IMR-90 (cell line): ENCODE measurements at regions not wholly inside any gene's neighbourhood (a gene's known extent, or its start where the extent isn't known, plus 50 kb on each side); places are given as distances from the start of the nearest gene placed in this dataset.

Source experiments
- ATAC-seq: fragments of 200-7000 bp; cut with Tn5 transposase; 2 replicates; pipeline ENCODE4 v1.9.1; 2020; ENCODE audit warnings: low read depth, mild to moderate bottlenecking, moderate library complexity
- BruUV-seq: library from RNA; stranded (reverse); fragments of 400-500 nt; replicated peaks from 2 replicates; lab custom pipeline; 2021; lab: Mats Ljungman, UMichigan
- CTCF ChIA-PET: fragments of 300-600 bp; formaldehyde crosslinking; extraction: SDS; loops from one replicate; lab custom pipeline; 2021; ENCODE audit warnings: antibody characterized with exemption; lab: Yijun Ruan, JAX
- POLR2A ChIA-PET: fragments of 300-600 bp; sonication (Branson Sonifier 250); formaldehyde crosslinking; loops from one replicate; lab custom pipeline; 2022; ENCODE audit warnings: antibody characterized with exemption; ENCODE audit not compliant: unreplicated experiment; lab: Charles Lee
- DNase-seq: peaks from one replicate; pipeline ENCODE4 v3.0.0; 2013
- H2AFZ ChIP-seq: replicated peaks from 2 replicates; pipeline ENCODE3; 2013; ENCODE audit warnings: low read length, mild to moderate bottlenecking; ENCODE audit not compliant: poor library complexity
- H2AK5ac ChIP-seq: 2 replicates; pipeline ENCODE4 v1.6.1; 2013; ENCODE audit warnings: low read depth, low read length, inconsistent platforms
- H2AK9ac ChIP-seq: replicated peaks from 2 replicates; pipeline ENCODE3; 2013; ENCODE audit warnings: mild to moderate bottlenecking, low read depth, low read length, moderate library complexity; ENCODE audit not compliant: poor library complexity
- H2BK120ac ChIP-seq: 2 replicates; pipeline ENCODE4 v1.6.1; 2013; ENCODE audit warnings: low read depth, low read length, inconsistent platforms
- H2BK15ac ChIP-seq: 3 replicates; pipeline ENCODE4 v1.6.1; 2013; ENCODE audit warnings: low read depth, low read length, inconsistent platforms
- H2BK20ac ChIP-seq: 2 replicates; pipeline ENCODE4 v1.6.1; 2013; ENCODE audit warnings: low read depth, mild to moderate bottlenecking, inconsistent platforms, low read length, moderate library complexity
- H2BK5ac ChIP-seq: 2 replicates; pipeline ENCODE4 v1.6.1; 2013; ENCODE audit warnings: mild to moderate bottlenecking, low read depth, low read length, inconsistent platforms; ENCODE audit not compliant: poor library complexity, severe bottlenecking
- H3K14ac ChIP-seq: replicated peaks from 2 replicates; pipeline ENCODE4 v1.6.1; 2013; ENCODE audit warnings: low read depth, low read length, inconsistent platforms
- H3K18ac ChIP-seq: 2 replicates; pipeline ENCODE4 v1.6.1; 2013; ENCODE audit warnings: low read depth, low read length, control low read depth
- H3K23ac ChIP-seq: 2 replicates; pipeline ENCODE4 v1.6.1; 2013; ENCODE audit warnings: low read depth, low read length, inconsistent platforms
- H3K27ac ChIP-seq: 2 replicates; pipeline ENCODE4 v1.5.1; 2013; ENCODE audit warnings: mild to moderate bottlenecking, control low read depth, low read length; ENCODE audit not compliant: insufficient read depth
- H3K27me3 ChIP-seq: 2 replicates; pipeline ENCODE4 v1.6.1; 2013; ENCODE audit warnings: low read length; ENCODE audit not compliant: control insufficient read depth, insufficient read depth
- H3K36me3 ChIP-seq: 2 replicates; pipeline ENCODE4 v1.6.1; 2013; ENCODE audit warnings: low read length, mixed read lengths; ENCODE audit not compliant: control insufficient read depth, insufficient read depth
- H3K4ac ChIP-seq: 2 replicates; pipeline ENCODE4 v1.6.1; 2013; ENCODE audit warnings: low read depth, low read length, inconsistent platforms
- H3K4me1 ChIP-seq: 2 replicates; pipeline ENCODE4 v1.6.1; 2013; ENCODE audit warnings: low read length, mixed read lengths; ENCODE audit not compliant: control insufficient read depth, insufficient read depth
- H3K4me2 ChIP-seq: 2 replicates; pipeline ENCODE4 v1.6.1; 2013; ENCODE audit warnings: low read depth, mild to moderate bottlenecking, control low read depth, low read length, moderate library complexity
- H3K4me3 ChIP-seq: 2 replicates; pipeline ENCODE4 v1.5.1; 2013; ENCODE audit warnings: low read depth, mild to moderate bottlenecking, control low read depth, low read length, moderate library complexity; ENCODE audit not compliant: insufficient read depth
- H3K56ac ChIP-seq: 2 replicates; pipeline ENCODE4 v1.6.1; 2013; ENCODE audit warnings: low read length, inconsistent platforms; ENCODE audit not compliant: insufficient read depth; ENCODE audit errors: extremely low read depth
- H3K79me1 ChIP-seq, 2 experiments: 2 replicates each; pipeline ENCODE4 v1.6.1; 2013; ENCODE audit warnings: low read length in 2 of 2, inconsistent platforms in 1 of 2, low read depth in 1 of 2
- H3K9ac ChIP-seq: 2 replicates; pipeline ENCODE4 v1.6.1; 2013; ENCODE audit warnings: low read depth, low read length, control low read depth
- H3K9me1 ChIP-seq: 2 replicates; pipeline ENCODE4 v1.6.1; 2013; ENCODE audit warnings: low read length, inconsistent platforms; ENCODE audit not compliant: insufficient read depth
- H3K9me3 ChIP-seq: 2 replicates; pipeline ENCODE4 v1.6.1; 2013; ENCODE audit warnings: low read length; ENCODE audit not compliant: control insufficient read depth, insufficient read depth
- H4K20me1 ChIP-seq: 2 replicates; pipeline ENCODE4 v1.6.1; 2013; ENCODE audit warnings: low read length, inconsistent platforms; ENCODE audit not compliant: insufficient read depth
- H4K5ac ChIP-seq: 2 replicates; pipeline ENCODE4 v1.6.1; 2013; ENCODE audit warnings: mild to moderate bottlenecking, low read depth, low read length, control low read depth
- H4K8ac ChIP-seq, 2 experiments: 2 replicates each; pipeline ENCODE4 v1.6.1; 2013; ENCODE audit warnings: low read depth in 2 of 2, low read length in 2 of 2, control low read depth in 1 of 2, inconsistent platforms in 1 of 2
- H4K91ac ChIP-seq: 2 replicates; pipeline ENCODE4 v1.6.1; 2013; ENCODE audit warnings: low read depth, low read length, inconsistent platforms; ENCODE audit not compliant: insufficient read depth
- CHD1 ChIP-seq: IDR thresholded peaks from 2 replicates; pipeline ENCODE4 v1.6.1; 2012; ENCODE audit warnings: low read depth, low read length, improper control_type of control experiment
- CTCF ChIP-seq: conservative IDR thresholded peaks from 2 replicates; pipeline ENCODE4 v1.5.1; 2012; ENCODE audit warnings: mild to moderate bottlenecking, low read depth, low read length, improper control_type of control experiment
- ELK1 ChIP-seq: fragments of 150-350 bp; IDR thresholded peaks from 2 replicates; pipeline ENCODE4 v1.6.1; 2016; ENCODE audit warnings: low read depth, mild to moderate bottlenecking, low read length, moderate library complexity, borderline replicate concordance
- FOS ChIP-seq: fragments of 150-350 bp; IDR thresholded peaks from 2 replicates; pipeline ENCODE4 v1.6.1; 2016; ENCODE audit warnings: low read depth, low read length
- MXI1 ChIP-seq: IDR thresholded peaks from 2 replicates; pipeline ENCODE4 v1.6.1; 2012; ENCODE audit warnings: low read depth, mild to moderate bottlenecking, low read length, moderate library complexity, borderline replicate concordance
- NFE2L2 ChIP-seq: fragments of 150-350 bp; IDR thresholded peaks from 2 replicates; pipeline ENCODE4 v1.6.1; 2016; ENCODE audit warnings: low read depth, mild to moderate bottlenecking, low read length
- RAD21 ChIP-seq: IDR thresholded peaks from 2 replicates; pipeline ENCODE4 v1.6.1; 2012; ENCODE audit warnings: low read length, improper control_type of control experiment
- RFX5 ChIP-seq: IDR thresholded peaks from 2 replicates; pipeline ENCODE4 v1.8.0; 2012; ENCODE audit warnings: low read depth, mild to moderate bottlenecking, low read length, moderate library complexity
- SMC3 ChIP-seq: fragments of 150-350 bp; IDR thresholded peaks from 2 replicates; pipeline ENCODE4 v1.6.1; 2016; ENCODE audit warnings: low read depth, mild to moderate bottlenecking, antibody characterized with exemption, low read length, moderate library complexity
- USF2 ChIP-seq: fragments of 150-350 bp; IDR thresholded peaks from 2 replicates; pipeline ENCODE4 v1.6.1; 2017; ENCODE audit warnings: mild to moderate bottlenecking, antibody characterized with exemption, low read length, low read depth
- WGBS, 2 experiments: methylation state at CpG; one replicate each; pipeline versions ENCODE4 v1.1.5 to v1.1.7; 2013; ENCODE audit warnings: missing lambda C conversion rate in 2 of 2; ENCODE audit not compliant: insufficient read length in 1 of 2; ENCODE audit errors: extremely low coverage in 2 of 2; 5-methylcytosine and 5-hydroxymethylcytosine counted together
- dilution Hi-C: fragments of 300-500 bp; cut with HindIII; formaldehyde crosslinking; loops from one replicate; pipeline ENCODE4 v1.14.3; 2018; ENCODE audit warnings: low sequenced_read_pairs; ENCODE audit not compliant: unreplicated experiment
- in situ Hi-C: fragments of 300-500 bp; cut with MboI; formaldehyde crosslinking; loops from 3 replicates; pipeline ENCODE4 v1.14.3; 2019; ENCODE audit warnings: low sequenced_read_pairs, inconsistent platforms, mixed read lengths
- intact Hi-C: fragments of 100-400 bp; cut with micrococcal nuclease; formaldehyde crosslinking; loops from 2 replicates; pipeline ENCODE4 v1.10.0; 2022

- H3K27me3 ChIP-seq: peaks cover 18% of the 10 kb centered on the region
- ChIA-PET POLR2A (no interaction called here), CTCF (no interaction called here)
- H2BK120ac ChIP-seq: no peak overlapping the region
- DNase-seq (no peak), ATAC-seq (no peak)
- H4K5ac ChIP-seq: no peak overlapping the region
- no peak overlapping the region for H2AK5ac ChIP-seq
- H4K20me1 ChIP-seq: no peaks in the 10 kb centered on the region
- H3K9ac ChIP-seq: no peak overlapping the region
- H3K18ac ChIP-seq: no peak overlapping the region
- H3K4me3 ChIP-seq: no peak overlapping the region
- H3K4ac ChIP-seq: no peak overlapping the region
- no peaks in the 10 kb centered on the region for H3K79me1 ChIP-seq
- no peaks in the 10 kb centered on the region for H3K36me3 ChIP-seq
- no CpG with 5 or more reads among the region's 7 CpGs for WGBS, 2 experiments
- no peak overlapping the region for H3K4me2 ChIP-seq
- H2BK15ac ChIP-seq: no peak overlapping the region
- H3K9me3 ChIP-seq: no peaks in the 10 kb centered on the region
- TF ChIP-seq SMC3: no peak
- TF ChIP-seq ELK1: no peak
- TF ChIP-seq CTCF: no peak
- TF ChIP-seq USF2: no peak
- no peak for TF ChIP-seq RFX5
- TF ChIP-seq CHD1: no peak
- TF ChIP-seq FOS: no peak
- TF ChIP-seq NFE2L2: no peak
- no peak for TF ChIP-seq RAD21
- TF ChIP-seq MXI1: no peak
- in situ Hi-C loops: no loop called here
- H3K56ac ChIP-seq: no peak overlapping the region
- no peak overlapping the region for H4K8ac ChIP-seq
- intact Hi-C loops: no loop called here
- BruUV-seq: no TSS peak
- H2BK20ac ChIP-seq: no peak overlapping the region
- H2BK5ac ChIP-seq: no peak overlapping the region
- H3K14ac ChIP-seq: no peak overlapping the region
- no peak overlapping the region for H3K23ac ChIP-seq
- no peaks in the 10 kb centered on the region for H3K4me1 ChIP-seq
- dilution Hi-C loops: no loop called here
- no peak overlapping the region for H4K91ac ChIP-seq
- H2AK9ac ChIP-seq: no peak overlapping the region
- no peak overlapping the region for H3K27ac ChIP-seq
- H3K9me1 ChIP-seq: no peaks in the 10 kb centered on the region
- no peak overlapping the region for H2AFZ ChIP-seq
Measured at GRCh38 chr2:128715360-128715759, 396.7 kb upstream of the HS6ST1 start.
